T-helper 1 cell treated with Interleukin-12 subunit alpha and Interleukin-12 subunit beta and Interleukin-4 antibody, amounts not matched to agents 30 ng/mL and 1 ng/mL, for 36 hours (primary cell): ENCODE measurements at regions not wholly inside any gene's neighbourhood (a gene's known extent, or its start where the extent isn't known, plus 50 kb on each side); places are given as distances from the start of the nearest gene placed in this dataset.

ENCODE experiments used
- intact Hi-C: fragments of 100-400 bp; cut with micrococcal nuclease; formaldehyde crosslinking; loops from one replicate; pipeline ENCODE4 v1.15.1; 2024

- intact Hi-C loops: no loop called here
These were observed 221.3 kb downstream of the SEC14L1 start for GRCh38 chr17:77361986-77362620.

- intact Hi-C loops: no loop called here
These were observed 223.1 kb downstream of the SEC14L1 start for GRCh38 chr17:77363821-77364361.

GRCh38 chr17:77364381-77364911 is 223.7 kb downstream of the SEC14L1 start:
- intact Hi-C loops: no loop called here

DNA sequence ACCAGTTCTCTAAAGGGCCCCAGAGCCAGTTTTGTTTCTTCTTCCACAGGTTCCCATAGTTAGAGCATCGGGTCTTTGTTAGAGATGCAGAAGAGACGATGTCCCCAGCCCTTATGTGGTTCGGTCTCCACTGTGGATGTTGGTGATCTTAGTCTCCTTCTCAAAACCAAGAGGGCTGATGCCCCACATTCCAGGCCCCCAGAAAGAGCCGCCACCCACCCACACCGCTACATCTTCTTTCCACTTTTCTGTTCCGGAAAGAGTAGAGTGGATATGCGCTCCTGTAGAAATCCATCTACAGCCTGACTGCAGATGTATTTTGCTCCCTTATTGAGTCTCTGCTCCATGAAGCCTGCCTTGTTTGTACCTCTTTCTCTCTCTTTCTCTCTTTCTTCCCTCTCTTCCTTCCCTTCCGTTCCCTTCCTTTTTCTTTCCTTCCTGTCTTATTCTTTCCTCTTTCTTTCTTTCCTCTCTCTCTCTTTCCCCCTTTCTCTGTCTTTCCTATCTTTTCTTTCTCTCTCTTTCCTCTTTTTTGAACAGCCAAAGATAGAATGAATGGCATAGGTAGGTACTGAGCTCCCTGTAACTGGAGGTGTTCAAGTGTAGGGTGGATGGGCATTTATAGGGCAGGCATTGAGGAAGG is 224.3 kb downstream of the SEC14L1 start:
- intact Hi-C loops: no loop called here

GRCh38 chr17:77365584-77366186 is 224.9 kb downstream of the SEC14L1 start:
- intact Hi-C loops: no loop called here

DNA sequence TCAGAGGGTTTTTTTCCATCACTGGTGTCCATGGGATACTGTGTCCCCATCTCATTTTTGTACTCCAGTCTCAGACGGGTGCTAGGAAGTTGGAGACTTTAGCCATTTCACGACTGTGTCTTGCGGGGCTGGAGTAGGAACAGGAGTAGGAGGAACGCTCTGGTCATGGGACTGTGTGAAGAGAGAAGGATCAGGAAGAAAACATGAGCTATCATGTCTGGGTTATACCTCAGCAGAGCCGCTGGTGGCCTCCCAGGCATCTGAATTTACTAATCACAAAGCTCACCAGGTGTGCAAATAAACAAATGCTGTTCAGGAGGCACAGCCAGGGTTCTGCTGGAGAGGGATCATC is 225.4 kb downstream of the SEC14L1 start:
- intact Hi-C loops: no loop called here

- intact Hi-C loops: no loop called here
These were observed 225.9 kb downstream of the SEC14L1 start for GRCh38 chr17:77366558-77367245.

GRCh38 chr17:77369544-77369971 is 228.8 kb downstream of the SEC14L1 start:
- intact Hi-C loops: no loop called here

GRCh38 chr17:77370586-77370985 is 229.8 kb downstream of the SEC14L1 start:
- intact Hi-C loops: no loop called here

GRCh38 chr17:77371117-77371887 is 230.5 kb downstream of the SEC14L1 start:
- intact Hi-C loops: no loop called here

- intact Hi-C loops: loop anchor here (2.0 kb wide), 3 partner anchors 15 to 295 kb away; no protein-coding TSS in a partner anchor
These were observed 231.2 kb downstream of the SEC14L1 start for GRCh38 chr17:77371888-77372443.

DNA sequence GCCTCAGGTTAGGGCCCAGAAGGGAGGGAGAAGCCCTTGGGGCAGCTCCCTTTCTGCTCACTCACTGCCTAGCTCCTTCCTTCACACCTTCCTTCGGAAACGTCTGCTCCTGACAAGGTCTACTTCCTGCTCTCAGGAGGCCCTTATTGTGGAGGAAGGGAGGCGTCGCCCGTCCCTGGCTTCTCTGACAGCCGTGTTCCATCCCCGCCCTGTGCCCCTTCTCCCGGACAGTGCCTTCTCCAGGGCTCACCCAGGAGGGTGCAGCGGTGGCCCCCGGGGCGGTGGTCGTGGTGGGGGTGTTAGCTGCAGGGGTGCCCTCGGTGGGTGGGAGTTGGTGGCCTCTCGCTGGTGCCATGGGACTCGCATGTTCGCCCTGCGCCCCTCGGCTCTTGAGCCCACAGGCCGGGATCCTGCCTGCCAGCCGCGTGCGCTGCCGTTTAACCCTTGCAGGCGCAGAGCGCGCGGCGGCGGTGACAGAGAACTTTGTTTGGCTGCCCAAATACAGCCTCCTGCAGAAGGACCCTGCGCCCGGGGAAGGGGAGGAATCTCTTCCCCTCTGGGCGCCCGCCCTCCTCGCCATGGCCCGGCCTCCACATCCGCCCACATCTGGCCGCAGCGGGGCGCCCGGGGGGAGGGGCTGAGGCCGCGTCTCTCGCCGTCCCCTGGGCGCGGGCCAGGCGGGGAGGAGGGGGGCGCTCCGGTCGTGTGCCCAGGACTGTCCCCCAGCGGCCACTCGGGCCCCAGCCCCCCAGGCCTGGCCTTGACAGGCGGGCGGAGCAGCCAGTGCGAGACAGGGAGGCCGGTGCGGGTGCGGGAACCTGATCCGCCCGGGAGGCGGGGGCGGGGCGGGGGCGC is 231.9 kb downstream of the SEC14L1 start:
- intact Hi-C loops: loop anchor here (1.0 to 2.0 kb wide), 4 partner anchors 16 to 759 kb away; no protein-coding TSS in a partner anchor

- intact Hi-C loops: loop anchor here (1.0 to 2.0 kb wide), 8 partner anchors 9 to 758 kb away; no protein-coding TSS in a partner anchor
These were observed 232.8 kb downstream of the SEC14L1 start for GRCh38 chr17:77373299-77374169.

- intact Hi-C loops: loop anchor here (1.0 kb wide), 4 partner anchors 8 to 67 kb away; no protein-coding TSS in a partner anchor
These were observed 233.6 kb downstream of the SEC14L1 start for GRCh38 chr17:77374170-77374936.

DNA sequence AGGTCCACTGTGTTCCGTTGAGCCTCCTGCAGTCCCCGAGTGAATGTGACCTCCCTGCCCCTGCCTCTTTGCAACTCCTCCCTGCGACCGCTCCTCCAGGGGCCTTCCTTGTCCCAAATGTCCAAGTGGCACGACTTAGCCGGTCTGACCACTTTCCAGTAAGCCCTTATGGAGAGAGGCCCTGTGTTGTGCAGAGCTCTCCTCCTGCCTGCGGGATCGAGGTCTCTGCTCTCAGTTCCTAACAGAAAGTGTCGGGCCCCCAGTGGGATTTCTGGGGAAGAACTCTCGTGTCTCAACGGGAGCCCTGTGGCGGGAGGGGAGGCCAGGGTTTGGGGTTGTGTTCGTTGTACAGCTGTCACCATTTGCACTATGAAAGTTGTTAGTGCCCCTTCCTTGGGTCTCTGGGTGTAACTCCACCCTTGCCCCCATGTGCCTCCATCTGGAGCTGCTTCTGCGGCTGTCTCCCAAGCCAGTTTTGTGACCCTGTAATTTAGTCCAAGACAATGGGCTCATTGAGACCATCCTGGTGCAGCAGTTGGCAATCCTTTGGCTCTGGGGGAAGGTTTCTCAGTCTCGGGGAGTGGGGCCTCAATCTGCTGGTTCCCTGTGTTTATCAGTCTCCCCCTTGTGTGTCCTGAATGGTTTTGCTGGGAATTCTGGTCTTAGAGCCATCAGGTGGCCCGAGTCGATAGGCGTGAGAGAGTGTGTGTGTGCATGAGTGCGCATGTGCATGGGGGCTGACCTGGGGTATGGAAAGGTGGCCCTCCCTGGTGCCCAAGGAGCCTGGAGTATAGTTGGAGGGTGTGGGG is 234.5 kb downstream of the SEC14L1 start:
- intact Hi-C loops: no loop called here

DNA sequence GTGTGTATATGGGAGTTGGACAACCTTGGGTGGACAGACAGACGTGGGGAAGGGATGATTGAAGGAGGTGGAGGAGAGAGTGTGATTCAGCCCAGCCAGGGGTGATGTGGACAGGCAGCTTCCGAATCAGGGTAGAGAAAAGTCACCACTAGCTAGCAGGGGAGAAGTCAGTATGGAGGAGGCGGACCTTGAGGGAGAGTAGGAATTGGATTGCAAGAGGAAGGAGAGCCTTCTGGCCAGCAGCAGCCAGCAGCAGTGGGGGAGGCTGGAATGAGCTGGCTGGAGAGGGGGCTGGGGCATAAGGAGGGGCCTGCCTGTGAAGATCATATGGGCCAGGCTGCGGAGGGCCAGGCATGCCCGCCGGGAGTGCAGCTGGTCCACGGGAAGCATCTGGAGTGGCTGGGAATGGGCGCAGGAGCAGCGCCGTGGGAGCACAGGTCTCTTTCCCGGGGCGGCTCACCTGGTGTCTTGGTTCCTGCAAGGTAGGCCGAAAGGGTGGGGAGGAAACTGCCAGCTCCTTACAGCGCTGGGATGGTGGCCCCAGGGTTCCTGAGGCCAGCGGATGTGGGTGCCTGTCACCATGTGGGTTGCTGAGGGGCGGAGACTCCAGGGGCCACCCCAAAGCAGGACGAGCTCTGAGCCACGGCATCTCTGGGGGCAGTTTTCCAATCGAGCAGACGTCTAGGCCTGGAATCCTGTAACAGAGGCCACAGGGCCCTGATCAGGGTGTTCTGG is 235.3 kb downstream of the SEC14L1 start:
- intact Hi-C loops: loop anchor here (1.0 kb wide), 3 partner anchors 13 to 119 kb away; no protein-coding TSS in a partner anchor
